Inflammatory macrophage treated with lipopolysaccharide for 4 hours (primary cell): ENCODE measurements at regions not wholly inside any gene's neighbourhood (a gene's known extent, or its start where the extent isn't known, plus 50 kb on each side); places are given as distances from the start of the nearest gene placed in this dataset.
"Not testable (repeated sequence)": the region's sequence is repeated elsewhere in the genome, so short reads cannot be mapped to it uniquely, and the experiment has no call there.

Experiments used
- DNase-seq: peaks from one replicate; pipeline ENCODE4 v3.0.0-alpha.2; 2020

- no peak for DNase-seq
Observed at GRCh38 chr11:23781803-23782560, 714.9 kb upstream of the LUZP2 start.

GRCh38 chr11:23786974-23787373, 709.9 kb upstream of the LUZP2 start:
- not testable (repeated sequence) for DNase-seq

DNA sequence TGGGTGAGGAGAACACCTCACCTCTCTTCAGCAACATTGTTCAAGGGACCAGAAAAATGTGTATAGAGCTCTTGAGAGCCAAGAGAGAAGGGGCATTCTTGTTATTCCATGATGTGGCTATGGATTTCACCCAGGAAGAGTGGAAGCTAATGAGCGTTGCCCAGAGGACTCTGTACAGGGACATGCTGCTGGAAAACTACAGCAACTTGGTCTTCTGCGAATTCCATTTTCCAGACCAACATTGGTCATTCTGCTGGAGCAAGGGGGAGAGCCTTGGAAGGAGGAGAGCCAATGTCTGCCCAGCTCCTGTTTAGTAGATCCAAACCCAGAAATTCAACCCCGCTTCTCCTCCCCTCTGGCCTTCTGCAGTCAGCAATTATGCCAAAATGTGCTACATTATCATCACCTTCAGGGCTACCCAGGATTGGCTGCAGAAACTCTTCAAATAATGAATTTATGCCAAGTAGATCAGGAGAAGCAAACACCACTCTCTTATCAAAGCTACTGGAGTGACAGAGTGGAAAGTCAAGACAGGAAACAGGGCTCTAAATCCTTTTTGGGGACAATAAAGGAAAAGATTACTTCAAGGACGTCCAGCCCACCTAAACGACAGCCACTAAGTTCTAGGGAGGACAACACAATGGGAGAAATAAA, 707.5 kb upstream of the LUZP2 start:
- DNase-seq = no peak

GRCh38 chr11:23789938-23790371, 706.9 kb upstream of the LUZP2 start:
- no peak for DNase-seq

DNA sequence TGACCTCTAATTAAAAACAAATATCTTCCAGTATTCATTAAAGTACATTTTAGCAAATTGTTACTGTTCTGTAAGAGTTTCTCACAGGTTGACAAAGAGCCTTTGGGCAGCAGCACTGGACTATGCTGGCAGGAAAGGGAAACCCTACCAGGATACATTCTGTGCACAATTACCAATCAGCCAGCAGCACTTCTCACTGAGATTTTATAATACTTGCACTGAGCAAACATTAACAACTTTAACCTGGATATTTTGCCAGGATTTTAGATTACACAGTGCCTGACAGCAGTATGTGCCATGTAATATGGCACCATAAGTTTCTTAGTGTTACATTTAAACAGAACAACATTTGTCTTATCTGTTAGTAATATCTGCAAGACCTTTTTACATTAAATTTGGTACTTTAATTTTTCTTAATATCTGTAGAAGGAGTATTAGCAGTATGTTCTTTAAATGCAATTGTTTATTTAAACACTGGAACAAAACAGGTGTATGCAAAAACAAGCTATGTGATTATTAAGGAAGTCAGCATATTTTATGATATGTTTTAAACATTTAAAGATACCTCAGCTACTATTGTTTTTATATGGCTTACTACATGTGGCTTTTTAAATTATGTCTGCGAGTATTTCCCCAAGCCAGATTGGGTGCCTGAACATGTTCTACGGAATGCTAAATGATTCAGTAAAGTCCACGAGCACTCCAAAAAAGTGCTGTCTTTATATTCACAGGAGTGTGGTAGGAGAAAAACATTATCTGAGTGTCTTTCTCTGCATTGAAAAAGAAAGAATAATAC, 699.0 kb upstream of the LUZP2 start:
- DNase-seq = no peak

DNA sequence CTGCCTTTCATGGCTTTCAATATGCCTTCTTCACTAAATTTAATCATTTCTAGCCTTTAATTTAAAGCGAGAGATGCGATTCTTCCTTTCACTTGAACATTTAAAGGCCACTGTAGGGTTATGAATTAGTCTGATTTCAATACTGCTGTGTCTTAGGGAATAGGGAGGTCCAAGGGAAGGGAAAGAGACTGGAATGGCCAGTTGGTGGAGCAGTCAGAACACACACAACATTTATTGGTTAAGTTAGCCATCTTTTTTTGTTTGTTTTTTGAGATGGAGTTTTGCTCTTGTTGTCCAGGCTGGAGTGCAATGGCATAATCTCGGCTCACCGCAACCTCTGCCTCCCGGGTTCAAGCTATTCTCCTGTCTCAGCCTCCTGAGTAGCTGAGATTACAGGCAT, 662.5 kb upstream of the LUZP2 start:
- not testable (repeated sequence) for DNase-seq

- no peak for DNase-seq
Observed at GRCh38 chr11:23836981-23837380, 659.9 kb upstream of the LUZP2 start.

DNA sequence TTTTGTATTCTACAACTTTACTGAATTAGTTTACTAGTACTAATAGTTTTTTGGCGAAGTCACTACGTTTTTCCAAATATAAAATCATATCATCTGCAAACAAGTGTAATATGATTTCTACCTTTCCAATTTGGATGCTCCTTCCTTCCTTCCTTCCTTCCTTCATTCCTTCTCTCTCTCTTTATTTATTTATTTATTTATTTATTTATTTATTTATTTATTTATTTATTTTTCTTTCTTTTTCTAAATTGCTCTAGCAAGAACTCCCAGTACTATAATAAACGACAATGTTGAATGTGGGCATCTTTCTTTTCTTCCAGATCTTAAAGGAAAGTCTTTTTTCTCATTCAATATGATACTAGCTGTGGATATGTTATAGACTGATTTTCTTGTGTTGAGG, 656.0 kb upstream of the LUZP2 start:
- DNase-seq = no peak

DNA sequence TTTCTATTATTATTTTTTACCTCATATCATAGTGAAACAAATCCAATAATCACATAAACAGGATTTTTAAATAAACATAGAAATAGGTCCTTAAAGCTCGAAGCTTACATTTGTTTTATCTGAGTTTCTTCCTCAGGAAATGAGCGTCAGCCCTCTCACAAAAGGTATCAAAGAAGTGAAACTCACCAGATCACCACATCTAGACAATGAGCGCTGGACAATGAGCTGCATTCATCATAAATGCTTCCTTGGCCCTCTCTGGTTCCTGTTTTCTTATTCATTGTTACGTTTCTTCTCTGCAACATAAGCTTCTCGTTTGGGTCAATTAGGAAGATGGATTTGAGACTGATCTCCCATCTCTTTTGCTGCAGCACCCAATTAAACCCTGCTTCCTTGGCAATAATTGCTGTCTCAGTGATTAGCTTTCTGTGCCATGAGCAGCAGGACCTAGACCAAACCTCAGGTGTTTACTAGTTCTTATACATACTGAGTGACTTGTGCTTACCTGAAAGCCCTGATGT, 649.9 kb upstream of the LUZP2 start:
- no peak for DNase-seq

DNA sequence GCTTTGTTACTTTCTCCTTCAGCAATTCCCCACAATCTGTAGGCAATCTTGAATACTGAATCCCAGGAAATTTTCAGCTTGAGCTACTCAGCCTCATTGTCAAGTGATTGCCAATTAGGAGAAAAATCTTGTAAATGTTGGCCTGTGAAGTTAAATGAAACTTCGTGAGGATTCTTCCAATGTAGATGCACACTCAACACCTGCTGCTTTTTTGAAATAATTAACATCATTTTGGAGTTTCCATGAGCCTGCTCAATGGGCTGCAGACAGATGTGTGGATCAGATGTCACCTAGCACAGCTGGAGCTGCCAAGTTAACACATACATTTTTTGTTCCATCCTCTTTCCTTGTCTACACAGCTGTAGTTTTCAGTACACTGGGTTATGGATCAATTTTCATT, 645.6 kb upstream of the LUZP2 start:
- no peak for DNase-seq

DNA sequence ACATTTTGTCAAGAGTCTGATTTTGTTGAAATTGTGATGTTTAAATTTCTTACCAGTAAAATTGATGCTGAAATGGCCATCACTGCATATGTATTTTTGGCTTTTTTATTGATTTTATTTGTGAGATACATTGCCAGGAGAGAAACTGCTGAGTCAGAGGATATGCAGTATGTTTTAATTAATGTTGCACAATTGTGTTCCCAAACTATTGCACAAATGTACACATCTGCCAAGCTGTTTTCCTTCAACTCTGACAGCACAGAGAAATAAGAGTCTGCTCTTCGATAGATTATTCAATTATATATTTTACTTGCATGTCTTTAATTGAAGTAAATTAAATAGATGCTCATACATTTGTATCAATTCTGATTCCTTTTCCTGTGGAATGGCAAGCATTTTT, 640.2 kb upstream of the LUZP2 start:
- no peak for DNase-seq

DNA sequence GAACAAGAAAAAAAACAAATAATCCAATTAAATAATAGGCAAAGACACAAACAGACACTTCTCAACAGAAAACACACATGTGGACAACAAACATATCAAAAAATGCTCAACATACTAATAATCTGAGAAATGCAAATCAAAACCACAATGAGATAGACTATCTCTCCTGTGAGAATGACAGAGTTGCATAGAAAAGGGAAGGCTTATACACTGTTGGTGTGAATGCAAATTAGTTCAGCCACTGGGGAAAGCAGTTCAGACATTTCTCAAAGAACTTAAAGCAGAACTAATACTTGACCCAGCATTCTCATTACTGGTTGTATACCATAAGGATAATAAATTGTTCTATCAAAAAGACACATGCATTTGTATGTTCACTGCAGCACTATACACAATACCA, 637.8 kb upstream of the LUZP2 start:
- no peak for DNase-seq

DNA sequence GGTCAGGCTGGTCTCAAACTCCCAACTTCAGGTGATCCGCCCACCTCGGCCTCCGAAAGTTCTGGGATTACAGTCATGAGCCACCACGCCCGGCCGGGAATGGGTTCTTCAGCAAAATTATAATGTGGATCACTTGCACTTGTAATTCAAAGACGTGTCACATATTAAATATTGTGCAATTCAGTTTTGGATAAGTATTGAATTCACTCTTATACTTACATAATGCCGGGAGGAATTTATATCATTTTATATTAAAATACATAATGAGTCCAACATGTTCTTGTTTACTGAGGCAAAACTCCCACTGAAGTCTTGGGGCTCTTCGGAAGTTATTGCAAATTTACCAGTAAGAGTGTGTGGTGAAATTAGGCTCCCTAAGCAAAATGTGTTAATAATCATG, 635.2 kb upstream of the LUZP2 start:
- no peak for DNase-seq

DNA sequence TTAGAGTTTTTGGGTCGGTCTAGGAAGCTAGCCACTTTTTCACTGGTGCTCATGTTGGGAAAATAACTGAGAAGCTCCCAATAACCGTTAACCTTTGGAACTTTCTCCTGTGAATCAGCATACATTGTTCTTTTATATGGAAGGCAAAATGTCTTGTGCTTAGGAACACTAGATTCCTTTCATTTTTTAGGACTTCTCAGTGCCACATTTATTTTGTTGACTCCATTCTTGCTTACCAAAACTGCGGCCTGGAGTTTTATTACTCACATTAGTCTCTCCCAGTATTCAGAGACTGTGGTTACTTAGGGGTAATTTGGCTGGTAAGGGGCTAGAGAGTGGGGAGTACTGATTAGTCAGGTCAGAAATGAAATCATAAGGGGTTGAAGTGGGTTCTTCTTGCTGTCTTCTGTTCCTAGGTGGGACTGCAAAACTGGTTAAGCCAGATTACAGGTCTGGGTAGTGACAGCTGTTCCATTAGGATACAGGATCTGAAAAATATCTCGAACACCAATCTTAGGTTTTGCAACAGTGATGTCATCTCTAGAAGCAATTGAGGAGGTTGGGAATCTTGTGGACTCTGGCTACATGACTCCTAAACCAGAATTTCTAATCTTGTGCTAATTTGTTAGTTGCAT, 631.4 kb upstream of the LUZP2 start:
- DNase-seq = no peak

DNA sequence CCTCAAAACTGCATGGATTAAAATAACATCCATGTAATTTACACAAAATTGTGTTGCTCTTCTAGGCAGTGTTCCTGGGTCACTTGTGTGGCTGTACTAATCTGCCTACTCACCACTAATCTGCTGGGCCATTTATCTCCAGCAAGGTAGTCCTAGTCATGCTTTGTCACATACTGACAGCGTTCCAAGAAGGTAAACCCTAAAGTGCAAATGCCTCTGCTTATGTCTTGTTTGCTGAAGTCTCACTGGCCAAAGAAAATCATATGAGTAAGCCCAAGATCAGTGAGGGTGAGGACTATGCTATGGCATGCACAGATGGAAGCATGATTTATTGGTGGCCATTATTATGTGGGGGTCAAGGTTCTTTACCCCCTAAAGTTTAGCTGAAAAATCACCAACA, 630.2 kb upstream of the LUZP2 start:
- DNase-seq = no peak

GRCh38 chr11:23869671-23870070, 627.2 kb upstream of the LUZP2 start:
- no peak for DNase-seq

DNA sequence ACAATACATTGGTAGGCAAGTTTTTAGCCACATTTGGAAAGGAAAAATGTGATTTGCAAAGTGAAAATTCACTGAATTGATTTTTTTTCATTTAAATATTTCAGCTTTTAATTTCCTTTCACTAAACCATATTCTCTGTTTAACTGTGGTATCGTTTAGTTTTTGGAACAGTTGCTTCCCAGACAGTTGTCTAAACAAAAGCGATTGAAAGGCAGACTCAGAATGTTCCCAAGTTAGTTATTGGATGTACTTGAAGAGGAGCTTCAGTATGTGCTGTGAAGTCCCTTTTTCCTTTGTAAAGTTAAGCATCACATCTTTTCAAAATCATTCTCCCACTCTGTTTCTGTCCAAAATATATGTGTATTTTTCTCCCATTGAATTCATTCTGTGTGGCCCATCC, 623.4 kb upstream of the LUZP2 start:
- no peak for DNase-seq

DNA sequence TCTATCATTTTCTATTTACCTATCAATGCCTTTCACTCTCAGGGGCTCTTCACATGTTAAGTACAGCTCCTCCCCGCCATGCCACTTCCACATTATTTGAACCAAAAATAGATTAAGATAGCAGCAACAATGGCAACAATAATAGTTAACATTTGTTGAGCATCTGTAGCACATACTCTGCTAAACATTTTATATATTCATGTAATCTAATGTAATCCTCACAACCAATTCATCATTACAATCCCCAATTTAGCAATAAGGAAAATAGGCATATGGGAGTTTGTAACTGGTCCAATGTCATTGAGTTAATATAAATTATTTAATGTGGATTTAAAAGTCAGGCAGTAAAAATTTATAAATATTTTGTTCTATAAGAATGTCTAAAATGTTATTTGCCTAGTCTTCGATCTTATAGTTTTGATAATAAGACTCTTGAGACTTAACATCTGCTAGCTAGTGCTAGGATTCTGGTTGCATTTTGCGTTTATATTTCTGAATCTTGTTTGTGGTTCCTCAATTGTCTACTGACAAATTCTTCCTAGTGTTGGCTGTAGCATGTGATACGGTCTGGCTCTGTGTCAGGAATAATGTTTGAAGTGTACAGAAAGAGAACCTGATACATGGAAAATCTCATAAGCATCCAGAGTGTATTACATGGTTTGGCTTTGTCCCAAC, 621.5 kb upstream of the LUZP2 start:
- DNase-seq = no peak

DNA sequence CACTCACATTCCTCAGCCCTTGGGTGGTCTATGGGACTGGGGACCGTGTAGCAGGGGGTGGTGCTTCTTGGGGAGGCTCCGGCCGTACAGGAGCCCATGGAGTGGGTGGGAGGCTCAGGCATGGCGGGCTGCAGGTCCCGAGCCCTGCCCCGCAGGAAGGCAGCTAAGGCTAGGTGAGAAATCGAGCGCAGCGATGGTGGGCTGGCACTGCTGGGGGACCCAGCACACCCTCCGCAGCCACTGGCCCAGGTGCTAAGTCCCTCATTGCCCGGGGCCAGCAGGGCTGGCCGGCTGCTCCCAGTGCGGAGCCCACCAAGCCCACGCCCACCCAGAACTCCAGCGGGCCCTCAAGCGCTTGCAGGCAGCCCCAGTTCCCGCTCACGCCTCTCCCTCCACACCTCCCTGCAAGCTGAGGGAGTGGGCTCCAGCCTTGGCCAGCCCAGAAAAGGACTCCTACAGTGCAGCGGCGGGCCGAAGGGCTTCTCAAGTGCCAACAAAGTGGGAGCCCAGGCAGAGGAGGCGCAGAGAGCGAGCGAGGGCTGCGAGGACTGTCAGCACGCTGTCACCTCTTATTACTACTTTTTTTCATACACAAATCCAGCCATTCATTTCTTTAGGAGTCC, 613.3 kb upstream of the LUZP2 start:
- DNase-seq = not testable (repeated sequence)

GRCh38 chr11:23884341-23884740, 612.5 kb upstream of the LUZP2 start:
- DNase-seq = no peak

GRCh38 chr11:23885801-23886200, 611.1 kb upstream of the LUZP2 start:
- DNase-seq = no peak

- not testable (repeated sequence) for DNase-seq
Observed at GRCh38 chr11:23887122-23887521, 609.7 kb upstream of the LUZP2 start.
